HEK293 (cell line): ENCODE measurements at regions not wholly inside any gene's neighbourhood (a gene's known extent, or its start where the extent isn't known, plus 50 kb on each side); places are given as distances from the start of the nearest gene placed in this dataset.

ENCODE experiments used
- CTCF ChIA-PET: fragments of 350-600 bp; formaldehyde crosslinking; extraction: SDS; loops from one replicate; lab custom pipeline; 2021; ENCODE audit warnings: antibody characterized with exemption; lab: Yijun Ruan, JAX
- POLR2A ChIA-PET: fragments of 300-600 bp; formaldehyde crosslinking; extraction: SDS; loops from one replicate; lab custom pipeline; 2020; ENCODE audit warnings: antibody characterized with exemption, inconsistent platforms; lab: Yijun Ruan, JAX
- H3K27ac ChIP-seq: fragments of 200-500 bp; sonication (Bioruptor generic); 2 replicates; pipeline ENCODE4 v1.5.1; 2014; ENCODE audit warnings: low read depth, low read length, control low read depth, inconsistent platforms; ENCODE audit errors: extremely low read depth
- H3K36me3 ChIP-seq, 2 experiments: fragments of 200-500 bp in 1 of 2; sonication (Bioruptor generic) in 1 of 2; 1 replicate in 1 of 2; 2 replicates in 1 of 2; pipeline ENCODE4 v1.5.1; 2014 to 2017; ENCODE audit warnings: inconsistent platforms in 2 of 2, low read length in 2 of 2; ENCODE audit not compliant: control insufficient read depth in 2 of 2, insufficient read depth in 1 of 2
- H3K4me1 ChIP-seq: fragments of 200-500 bp; sonication (Bioruptor generic); 2 replicates; pipeline ENCODE4 v1.5.1; 2014; ENCODE audit warnings: mild to moderate bottlenecking, low read length, inconsistent platforms; ENCODE audit not compliant: control insufficient read depth, insufficient read depth
- H3K4me3 ChIP-seq: 2 replicates; pipeline ENCODE4 v1.5.1; 2011; ENCODE audit warnings: low read depth, mild to moderate bottlenecking, control low read depth, low read length, moderate library complexity
- H3K9me3 ChIP-seq: fragments of 200-500 bp; sonication (Bioruptor generic); 2 replicates; pipeline ENCODE4 v1.5.1; 2014; ENCODE audit warnings: low read depth, low read length, inconsistent platforms; ENCODE audit not compliant: control insufficient read depth, insufficient read depth
- FEZF1 ChIP-seq: fragments of 450-650 bp; formaldehyde crosslinking; IDR thresholded peaks from 2 replicates; pipeline ENCODE4 v1.5.1; 2016; ENCODE audit warnings: missing biosample characterization, missing genetic modification characterization
- KLF7 ChIP-seq: fragments of 450-650 bp; formaldehyde crosslinking; IDR thresholded peaks from 2 replicates; pipeline ENCODE4 v1.5.1; 2016; ENCODE audit warnings: missing biosample characterization, missing genetic modification characterization, borderline replicate concordance
- PBX3 ChIP-seq: sonication (generic); formaldehyde crosslinking; IDR thresholded peaks from 2 replicates; pipeline ENCODE4 v1.8.1; 2022; ENCODE audit warnings: mild to moderate bottlenecking, moderate library complexity, missing genetic modification reagents
- PRDM1 ChIP-seq: fragments of 450-650 bp; formaldehyde crosslinking; IDR thresholded peaks from 2 replicates; pipeline ENCODE4; 2016; ENCODE audit warnings: missing biosample characterization, missing genetic modification characterization
- YY2 ChIP-seq: fragments of 450-650 bp; formaldehyde crosslinking; IDR thresholded peaks from 2 replicates; pipeline ENCODE4 v1.5.1; 2016; ENCODE audit warnings: missing biosample characterization, missing genetic modification characterization
- ZFHX2 ChIP-seq: fragments of 450-650 bp; formaldehyde crosslinking; conservative IDR thresholded peaks from 2 replicates; pipeline ENCODE4 v1.5.1; 2016; ENCODE audit warnings: missing biosample characterization, missing genetic modification characterization
- ZNF174 ChIP-seq: fragments of 450-650 bp; formaldehyde crosslinking; IDR thresholded peaks from 2 replicates; pipeline ENCODE4 v1.5.0; 2017; ENCODE audit warnings: missing biosample characterization, mild to moderate bottlenecking, missing genetic modification characterization
- ZNF19 ChIP-seq: fragments of 450-650 bp; formaldehyde crosslinking; IDR thresholded peaks from 2 replicates; pipeline ENCODE4; 2016; ENCODE audit warnings: missing biosample characterization, missing genetic modification characterization, low read depth
- ZNF311 ChIP-seq: fragments of 450-650 bp; formaldehyde crosslinking; IDR thresholded peaks from 2 replicates; pipeline ENCODE4 v1.5.1; 2017; ENCODE audit warnings: missing biosample characterization, missing genetic modification characterization, borderline replicate concordance
- ZNF354C ChIP-seq: fragments of 450-650 bp; formaldehyde crosslinking; IDR thresholded peaks from 2 replicates; pipeline ENCODE4 v1.5.1; 2016; ENCODE audit warnings: missing biosample characterization, missing genetic modification characterization, low read depth, borderline replicate concordance
- ZNF513 ChIP-seq: fragments of 450-650 bp; IDR thresholded peaks from 2 replicates; pipeline ENCODE4 v1.5.1; 2018; ENCODE audit warnings: missing biosample characterization, missing genetic modification characterization
- ZNF585B ChIP-seq: fragments of 450-650 bp; formaldehyde crosslinking; IDR thresholded peaks from 2 replicates; pipeline ENCODE4 v1.5.1; 2016; ENCODE audit warnings: missing biosample characterization, missing genetic modification characterization
- ZNF626 ChIP-seq: fragments of 450-650 bp; sonication (Bioruptor Pico); formaldehyde crosslinking; IDR thresholded peaks from 2 replicates; pipeline ENCODE4 v1.5.1; 2018; ENCODE audit warnings: missing biosample characterization, missing genetic modification characterization, inconsistent platforms
- ZNF76 ChIP-seq: fragments of 450-650 bp; formaldehyde crosslinking; IDR thresholded peaks from 2 replicates; pipeline ENCODE4; 2016; ENCODE audit warnings: low read depth, missing biosample characterization, missing genetic modification characterization, borderline replicate concordance
- ZNF776 ChIP-seq: fragments of 450-650 bp; formaldehyde crosslinking; IDR thresholded peaks from 2 replicates; pipeline ENCODE4 v1.5.0; 2017; ENCODE audit warnings: missing biosample characterization, missing genetic modification characterization, borderline replicate concordance
- ZNF843 ChIP-seq: fragments of 450-650 bp; formaldehyde crosslinking; IDR thresholded peaks from 2 replicates; pipeline ENCODE4 v1.5.1; 2016; ENCODE audit warnings: missing biosample characterization, missing genetic modification characterization
- ZSCAN4 ChIP-seq: fragments of 450-650 bp; formaldehyde crosslinking; IDR thresholded peaks from 2 replicates; pipeline ENCODE4 v1.5.1; 2017; ENCODE audit warnings: missing biosample characterization, missing genetic modification characterization
- TF ChIP-seq, protein P1 (sequence below): fragments of 450-650 bp; formaldehyde crosslinking; IDR thresholded peaks from 2 replicates; pipeline ENCODE4 v1.5.1; 2016; ENCODE audit warnings: missing biosample characterization, missing genetic modification characterization, borderline replicate concordance
- TF ChIP-seq, protein P2 (sequence below): fragments of 450-650 bp; formaldehyde crosslinking; IDR thresholded peaks from 2 replicates; pipeline ENCODE4 v1.5.1; 2016; ENCODE audit warnings: missing biosample characterization, missing genetic modification characterization
- TF ChIP-seq, protein P3 (sequence below): fragments of 450-650 bp; formaldehyde crosslinking; IDR thresholded peaks from 2 replicates; pipeline ENCODE4 v1.5.1; 2017; ENCODE audit warnings: missing biosample characterization, missing genetic modification characterization

- TF ChIP-seq ZNF513 (no peak), ZNF19 (tag by site-specific recombination) (no peak), ZFHX2 (tag by site-specific recombination) (no peak), ZNF174 (no peak), FEZF1 (tag by site-specific recombination) (no peak), PBX3 (CRISPR knock-in tag) (no peak), PRDM1 (tag by site-specific recombination) (no peak), ZNF76 (tag by site-specific recombination) (no peak), ZSCAN4 (no peak), ZNF776 (tag by site-specific recombination) (no peak), YY2 (no peak), ZNF585B (tag by site-specific recombination) (no peak), ZNF311 (tag by site-specific recombination) (no peak), ZNF354C (tag by site-specific recombination) (no peak), ZNF626 (no peak), ZNF843 (tag by site-specific recombination) (no peak), KLF7 (tag by site-specific recombination) (no peak)
- TF ChIP-seq, protein P1, sequence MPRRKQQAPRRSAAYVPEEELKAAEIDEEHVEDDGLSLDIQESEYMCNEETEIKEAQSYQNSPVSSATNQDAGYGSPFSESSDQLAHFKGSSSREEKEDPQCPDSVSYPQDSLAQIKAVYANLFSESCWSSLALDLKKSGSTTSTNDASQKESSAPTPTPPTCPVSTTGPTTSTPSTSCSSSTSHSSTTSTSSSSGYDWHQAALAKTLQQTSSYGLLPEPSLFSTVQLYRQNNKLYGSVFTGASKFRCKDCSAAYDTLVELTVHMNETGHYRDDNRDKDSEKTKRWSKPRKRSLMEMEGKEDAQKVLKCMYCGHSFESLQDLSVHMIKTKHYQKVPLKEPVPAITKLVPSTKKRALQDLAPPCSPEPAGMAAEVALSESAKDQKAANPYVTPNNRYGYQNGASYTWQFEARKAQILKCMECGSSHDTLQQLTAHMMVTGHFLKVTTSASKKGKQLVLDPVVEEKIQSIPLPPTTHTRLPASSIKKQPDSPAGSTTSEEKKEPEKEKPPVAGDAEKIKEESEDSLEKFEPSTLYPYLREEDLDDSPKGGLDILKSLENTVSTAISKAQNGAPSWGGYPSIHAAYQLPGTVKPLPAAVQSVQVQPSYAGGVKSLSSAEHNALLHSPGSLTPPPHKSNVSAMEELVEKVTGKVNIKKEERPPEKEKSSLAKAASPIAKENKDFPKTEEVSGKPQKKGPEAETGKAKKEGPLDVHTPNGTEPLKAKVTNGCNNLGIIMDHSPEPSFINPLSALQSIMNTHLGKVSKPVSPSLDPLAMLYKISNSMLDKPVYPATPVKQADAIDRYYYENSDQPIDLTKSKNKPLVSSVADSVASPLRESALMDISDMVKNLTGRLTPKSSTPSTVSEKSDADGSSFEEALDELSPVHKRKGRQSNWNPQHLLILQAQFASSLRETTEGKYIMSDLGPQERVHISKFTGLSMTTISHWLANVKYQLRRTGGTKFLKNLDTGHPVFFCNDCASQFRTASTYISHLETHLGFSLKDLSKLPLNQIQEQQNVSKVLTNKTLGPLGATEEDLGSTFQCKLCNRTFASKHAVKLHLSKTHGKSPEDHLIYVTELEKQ = no peak
- TF ChIP-seq, protein P2, sequence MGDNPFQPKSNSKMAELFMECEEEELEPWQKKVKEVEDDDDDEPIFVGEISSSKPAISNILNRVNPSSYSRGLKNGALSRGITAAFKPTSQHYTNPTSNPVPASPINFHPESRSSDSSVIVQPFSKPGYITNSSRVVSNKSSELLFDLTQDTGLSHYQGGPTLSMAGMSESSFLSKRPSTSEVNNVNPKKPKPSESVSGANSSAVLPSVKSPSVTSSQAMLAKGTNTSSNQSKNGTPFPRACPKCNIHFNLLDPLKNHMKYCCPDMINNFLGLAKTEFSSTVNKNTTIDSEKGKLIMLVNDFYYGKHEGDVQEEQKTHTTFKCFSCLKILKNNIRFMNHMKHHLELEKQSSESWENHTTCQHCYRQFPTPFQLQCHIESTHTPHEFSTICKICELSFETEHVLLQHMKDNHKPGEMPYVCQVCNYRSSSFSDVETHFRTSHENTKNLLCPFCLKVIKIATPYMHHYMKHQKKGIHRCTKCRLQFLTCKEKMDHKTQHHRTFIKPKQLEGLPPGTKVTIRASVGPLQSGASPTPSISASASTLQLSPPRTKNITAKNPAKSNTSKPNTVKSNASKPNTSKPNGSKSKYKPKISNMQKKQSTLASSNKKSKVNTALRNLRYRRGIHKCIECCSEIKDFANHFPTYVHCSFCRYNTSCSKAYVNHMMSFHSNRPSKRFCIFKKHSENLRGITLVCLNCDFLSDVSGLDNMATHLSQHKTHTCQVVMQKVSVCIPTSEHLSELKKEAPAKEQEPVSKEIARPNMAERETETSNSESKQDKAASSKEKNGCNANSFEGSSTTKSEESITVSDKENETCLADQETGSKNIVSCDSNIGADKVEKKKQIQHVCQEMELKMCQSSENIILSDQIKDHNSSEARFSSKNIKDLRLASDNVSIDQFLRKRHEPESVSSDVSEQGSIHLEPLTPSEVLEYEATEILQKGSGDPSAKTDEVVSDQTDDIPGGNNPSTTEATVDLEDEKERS (tag by site-specific recombination) = no peak
- TF ChIP-seq, protein P3, sequence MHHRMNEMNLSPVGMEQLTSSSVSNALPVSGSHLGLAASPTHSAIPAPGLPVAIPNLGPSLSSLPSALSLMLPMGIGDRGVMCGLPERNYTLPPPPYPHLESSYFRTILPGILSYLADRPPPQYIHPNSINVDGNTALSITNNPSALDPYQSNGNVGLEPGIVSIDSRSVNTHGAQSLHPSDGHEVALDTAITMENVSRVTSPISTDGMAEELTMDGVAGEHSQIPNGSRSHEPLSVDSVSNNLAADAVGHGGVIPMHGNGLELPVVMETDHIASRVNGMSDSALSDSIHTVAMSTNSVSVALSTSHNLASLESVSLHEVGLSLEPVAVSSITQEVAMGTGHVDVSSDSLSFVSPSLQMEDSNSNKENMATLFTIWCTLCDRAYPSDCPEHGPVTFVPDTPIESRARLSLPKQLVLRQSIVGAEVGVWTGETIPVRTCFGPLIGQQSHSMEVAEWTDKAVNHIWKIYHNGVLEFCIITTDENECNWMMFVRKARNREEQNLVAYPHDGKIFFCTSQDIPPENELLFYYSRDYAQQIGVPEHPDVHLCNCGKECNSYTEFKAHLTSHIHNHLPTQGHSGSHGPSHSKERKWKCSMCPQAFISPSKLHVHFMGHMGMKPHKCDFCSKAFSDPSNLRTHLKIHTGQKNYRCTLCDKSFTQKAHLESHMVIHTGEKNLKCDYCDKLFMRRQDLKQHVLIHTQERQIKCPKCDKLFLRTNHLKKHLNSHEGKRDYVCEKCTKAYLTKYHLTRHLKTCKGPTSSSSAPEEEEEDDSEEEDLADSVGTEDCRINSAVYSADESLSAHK (tag by site-specific recombination) = no peak
- Histone ChIP-seq H3K36me3 (no peaks in the 10 kb centered on the region), H3K4me3 (no peak overlapping the region), H3K4me1 (no peaks in the 10 kb centered on the region), H3K9me3 (no peaks in the 10 kb centered on the region), H3K27ac (no peak overlapping the region)
- ChIA-PET POLR2A (no interaction called here), CTCF (no interaction called here)
These were observed 563.5 kb downstream of the PDCD6IP start for GRCh38 chr3:34361921-34362320.
